ENCODE measurements at regions not wholly inside any gene's neighbourhood (a gene's known extent, or its start where the extent isn't known, plus 50 kb on each side); places are given as distances from the start of the nearest gene placed in this dataset.

GRCh38 chr11:15672825-15673224 is 558.1 kb downstream of the INSC start:
- TF ChIP-seq POLR2A (IDR thresholded peaks at IDR 0.05) (no peak), CTCF (IDR thresholded peaks at IDR 0.05) (no peak)

All from breast epithelium (tissue), 3 donors.